IPS DF 4.7 (cell line): ENCODE measurements at regions not wholly inside any gene's neighbourhood (a gene's known extent, or its start where the extent isn't known, plus 50 kb on each side); places are given as distances from the start of the nearest gene placed in this dataset.

Experiments
- DNase-seq: peaks from one replicate; pipeline ENCODE4 v3.0.0-alpha.2; 2013; ENCODE audit warnings: low spot score; ENCODE audit errors: extremely low read depth

DNA sequence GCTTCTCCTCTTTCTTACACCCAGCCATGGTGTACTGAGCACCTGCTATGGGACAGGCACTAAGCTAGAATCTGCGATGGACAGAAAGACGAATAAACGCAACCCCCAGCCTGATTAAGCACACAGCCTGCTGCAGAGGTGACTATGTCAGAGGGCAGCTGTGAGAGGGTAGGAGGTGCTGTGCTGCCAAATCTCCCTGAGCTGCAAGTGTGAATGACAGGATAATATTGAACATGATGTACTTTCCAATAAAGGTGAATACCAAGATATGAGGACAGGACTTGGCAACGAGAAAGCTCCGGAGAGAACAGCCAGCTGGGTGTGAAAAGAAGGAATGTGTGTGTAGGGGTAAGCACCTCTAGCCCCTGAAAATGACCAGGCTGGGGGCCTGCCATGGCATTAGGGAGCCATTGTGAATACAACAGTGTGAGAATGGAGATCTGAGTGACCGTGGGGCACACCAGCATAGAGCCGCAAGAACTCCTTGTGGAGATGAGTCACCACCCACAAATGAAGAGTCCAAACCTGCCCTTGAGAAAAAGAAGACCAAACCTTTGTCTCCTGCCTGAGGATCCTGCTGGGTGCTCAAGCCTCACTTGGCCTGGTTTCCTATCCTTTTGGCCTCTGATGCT, 83.0 kb upstream of the ATF3 start:
- no peak for DNase-seq

DNA sequence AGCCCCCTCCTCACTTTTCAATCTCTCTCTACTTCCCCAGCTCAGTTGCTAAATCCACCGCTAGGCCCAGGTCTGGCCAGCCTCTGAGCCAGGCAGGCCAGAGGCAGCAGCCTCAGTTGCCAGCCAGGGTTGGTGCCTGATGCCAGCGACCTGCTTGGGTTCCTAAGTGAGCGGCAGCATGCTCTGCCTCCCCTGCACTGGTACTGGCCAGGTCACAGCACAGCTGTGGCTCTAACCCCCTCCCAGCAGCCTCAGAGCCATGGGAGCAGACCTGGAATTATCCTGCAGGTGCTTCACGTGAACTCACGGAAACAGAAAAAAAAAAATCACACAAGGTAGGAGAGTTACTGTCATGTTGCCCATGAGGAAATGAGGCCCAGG, 82.5 kb upstream of the ATF3 start:
- no peak for DNase-seq

DNA sequence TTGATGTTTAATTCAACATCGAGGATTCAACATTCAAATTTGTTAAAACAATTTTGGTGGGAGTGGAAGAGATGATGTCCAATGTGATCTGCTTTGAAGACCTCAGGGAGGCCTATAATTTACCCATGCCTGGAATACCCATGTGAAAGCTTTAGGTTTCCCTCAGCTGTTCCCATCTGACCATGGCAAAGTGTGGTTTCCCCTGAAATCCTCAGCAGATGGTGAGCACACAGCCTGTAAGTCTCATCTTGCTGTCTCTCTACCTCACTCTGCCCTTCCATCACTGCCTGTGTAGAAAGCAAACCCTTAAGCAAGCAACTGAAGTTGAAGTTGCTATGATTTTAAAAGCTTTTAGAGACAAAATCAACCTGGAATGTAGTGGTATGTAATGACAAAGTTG, 80.1 kb upstream of the ATF3 start:
- no peak for DNase-seq

DNA sequence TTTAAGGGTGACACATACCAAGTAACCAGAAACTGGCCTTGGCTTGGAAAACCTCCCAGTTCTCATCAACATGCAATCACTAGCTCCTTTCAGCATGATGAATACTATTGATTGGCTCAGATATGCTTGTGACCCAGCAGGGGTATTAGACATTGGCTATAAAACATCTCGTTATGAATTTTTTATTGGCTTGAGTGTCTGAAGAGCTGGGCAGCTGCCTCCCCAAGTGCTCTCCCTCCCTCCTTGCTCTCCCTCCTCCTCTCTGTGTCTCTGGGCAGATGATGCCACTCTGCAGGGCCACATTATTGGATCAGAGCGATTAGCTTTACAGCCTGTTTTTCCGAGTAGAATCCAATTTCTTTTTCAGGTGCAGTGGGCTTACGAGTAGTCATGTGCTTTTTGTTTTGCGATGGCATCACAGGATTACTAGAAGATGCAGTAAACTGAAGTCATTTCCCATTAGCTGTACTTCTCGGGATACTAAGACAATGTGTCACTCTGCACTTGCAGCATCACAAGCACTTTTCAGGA, 79.3 kb upstream of the ATF3 start:
- no peak for DNase-seq

DNA sequence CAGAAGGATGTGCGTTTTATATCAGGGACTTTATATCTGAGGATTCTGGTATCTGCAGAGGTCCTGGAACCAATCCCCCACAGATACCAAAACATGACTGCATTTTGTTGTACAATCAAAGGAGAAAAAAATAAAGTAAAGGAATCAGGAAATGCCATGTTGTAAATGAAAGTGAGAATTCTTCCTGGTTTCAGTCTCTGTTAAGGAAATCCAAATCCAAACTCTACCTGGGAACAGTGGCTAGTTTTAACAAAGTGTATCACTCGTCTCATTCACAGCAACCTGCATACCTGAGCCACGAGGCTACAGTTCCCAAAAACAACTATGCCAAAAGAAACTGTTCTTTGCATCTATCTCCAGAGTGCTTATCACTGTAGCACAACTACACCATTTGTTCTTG, 77.3 kb upstream of the ATF3 start:
- DNase-seq: no peak

DNA sequence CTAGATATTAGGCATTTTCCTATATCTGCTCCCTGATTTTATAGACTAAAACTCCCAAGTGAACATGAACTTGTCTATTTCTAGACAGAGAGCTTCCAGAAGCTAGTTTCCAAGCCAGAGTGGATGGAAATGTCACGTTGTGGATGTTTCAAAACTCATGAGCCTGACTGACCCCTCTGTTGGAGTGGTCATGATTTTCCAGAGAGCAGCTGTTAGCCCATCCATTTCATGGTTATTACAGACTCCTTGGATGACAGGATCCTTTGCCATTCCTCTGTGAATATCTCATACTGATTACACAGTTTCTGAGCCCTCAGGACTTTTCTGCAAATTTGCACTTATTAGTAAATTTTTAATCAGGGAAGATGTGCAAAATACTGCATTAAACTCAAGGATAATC, 76.8 kb upstream of the ATF3 start:
- no peak for DNase-seq

DNA sequence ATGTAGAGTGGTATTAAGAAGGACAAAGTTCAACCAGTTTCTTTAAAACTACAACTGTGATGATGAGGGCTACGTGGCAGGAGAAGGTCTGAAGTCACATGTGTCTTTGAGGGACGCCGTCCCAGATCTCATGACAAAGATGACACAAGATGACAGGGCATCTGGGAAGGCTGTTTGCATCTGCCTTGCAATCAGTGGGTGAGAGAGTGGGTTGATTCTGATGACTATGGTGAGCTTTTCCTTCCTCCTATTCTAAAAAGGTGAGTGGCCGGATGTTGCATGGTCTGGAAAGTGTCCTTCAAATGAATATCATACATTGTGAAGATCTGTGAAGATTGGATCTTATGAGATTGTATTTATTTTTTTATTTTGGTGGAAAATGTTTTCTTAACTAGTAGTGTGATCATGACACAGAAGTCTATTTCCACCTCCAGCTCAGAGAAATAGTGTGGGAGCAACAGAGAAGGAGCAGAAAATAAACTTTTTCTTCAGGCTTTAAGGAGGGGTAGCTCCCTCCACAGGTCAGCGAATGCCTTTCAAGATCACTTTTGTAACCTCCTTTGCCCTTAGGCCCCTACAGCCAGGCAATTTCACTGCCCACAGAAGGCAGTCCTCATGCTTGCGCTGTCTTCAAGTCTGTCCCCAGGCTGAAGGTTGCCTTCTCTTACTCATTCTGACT, 76.0 kb upstream of the ATF3 start:
- no peak for DNase-seq

DNA sequence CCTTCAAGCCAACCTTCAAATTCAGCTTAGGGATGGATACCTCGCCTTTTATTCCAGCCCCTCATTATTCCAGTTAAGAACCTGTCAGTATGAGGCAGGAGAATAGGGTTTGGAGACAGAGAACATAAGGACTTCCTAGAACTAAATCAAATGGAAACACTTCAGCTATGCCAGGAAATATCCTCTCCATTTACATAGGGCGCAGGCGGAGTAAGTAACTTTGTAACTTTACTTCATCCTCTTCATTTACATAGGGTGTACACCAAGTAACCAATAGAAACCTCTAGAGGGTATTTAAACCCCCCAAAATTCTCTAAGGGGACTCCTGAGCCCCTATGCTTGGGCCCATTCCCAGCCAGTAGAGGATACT, 75.4 kb upstream of the ATF3 start:
- DNase-seq: no peak

DNA sequence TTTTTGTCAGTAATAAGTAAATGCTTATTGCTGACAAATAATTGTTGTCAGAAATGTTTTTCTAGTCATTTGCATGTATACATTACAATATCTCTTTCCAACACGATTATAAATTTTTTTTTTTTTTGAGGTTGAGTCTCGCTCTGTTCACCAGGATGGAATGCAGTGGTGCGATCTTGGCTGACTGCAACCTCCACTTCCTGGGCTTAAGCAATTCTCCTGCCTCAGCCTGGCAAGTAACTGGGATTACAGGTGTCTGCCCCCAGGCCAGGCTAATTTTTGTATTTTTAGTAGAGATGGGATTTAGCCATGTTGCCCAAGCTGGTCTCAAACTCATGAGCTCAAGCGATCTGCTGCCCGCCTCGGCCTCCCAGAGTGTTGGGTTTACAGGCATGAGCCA, 72.0 kb upstream of the ATF3 start:
- no peak for DNase-seq

DNA sequence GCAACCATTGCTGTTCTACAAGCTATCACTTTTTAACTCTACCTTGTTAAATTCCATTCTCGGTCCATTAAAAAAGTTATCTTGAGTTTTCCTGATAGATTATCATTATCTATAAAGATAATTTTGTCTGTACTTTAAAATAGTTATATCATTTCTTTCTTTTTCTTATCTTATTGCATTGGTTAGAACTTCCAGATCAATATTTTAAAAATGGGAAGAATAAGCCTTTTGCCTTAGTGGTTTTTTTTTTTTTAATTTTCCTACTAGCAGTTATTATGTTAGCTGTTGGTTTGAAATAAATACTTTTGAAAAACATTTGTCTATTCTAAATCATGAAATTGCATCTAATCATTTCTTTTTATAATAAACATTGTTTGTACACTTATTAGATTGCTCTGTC, 71.0 kb upstream of the ATF3 start:
- no peak for DNase-seq

DNA sequence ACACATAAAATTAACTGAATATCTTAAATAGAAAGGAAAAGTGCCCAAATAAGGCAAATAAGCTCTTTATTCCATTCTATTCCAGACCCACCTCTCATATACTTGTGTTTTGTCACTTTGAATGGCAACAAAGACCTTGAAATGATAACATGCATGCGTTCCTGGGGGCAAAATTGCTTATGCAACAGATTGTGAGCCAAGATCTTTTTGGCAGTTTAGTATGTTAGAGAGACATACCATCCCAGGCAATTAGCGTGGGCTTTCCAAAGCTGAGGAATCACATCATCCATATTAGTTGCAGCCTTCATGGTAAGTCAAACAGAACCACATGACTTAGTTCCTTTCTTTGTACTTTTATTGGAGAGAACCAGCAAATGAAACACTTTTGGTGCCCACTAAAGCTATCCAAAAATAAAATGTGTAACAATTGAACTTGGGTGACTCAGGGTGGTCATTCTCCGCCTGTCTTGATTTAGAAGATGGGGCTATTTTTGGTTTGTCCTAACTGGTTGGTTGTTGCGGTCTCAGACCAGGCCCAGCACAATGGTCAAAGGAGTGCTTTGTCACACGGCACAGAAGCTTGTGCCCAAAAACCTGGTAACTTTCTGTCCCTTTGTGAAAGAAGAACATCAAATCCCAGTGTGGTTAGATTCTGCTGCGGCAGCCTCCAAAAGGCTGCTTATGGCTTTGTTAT, 68.7 kb upstream of the ATF3 start:
- no peak for DNase-seq

DNA sequence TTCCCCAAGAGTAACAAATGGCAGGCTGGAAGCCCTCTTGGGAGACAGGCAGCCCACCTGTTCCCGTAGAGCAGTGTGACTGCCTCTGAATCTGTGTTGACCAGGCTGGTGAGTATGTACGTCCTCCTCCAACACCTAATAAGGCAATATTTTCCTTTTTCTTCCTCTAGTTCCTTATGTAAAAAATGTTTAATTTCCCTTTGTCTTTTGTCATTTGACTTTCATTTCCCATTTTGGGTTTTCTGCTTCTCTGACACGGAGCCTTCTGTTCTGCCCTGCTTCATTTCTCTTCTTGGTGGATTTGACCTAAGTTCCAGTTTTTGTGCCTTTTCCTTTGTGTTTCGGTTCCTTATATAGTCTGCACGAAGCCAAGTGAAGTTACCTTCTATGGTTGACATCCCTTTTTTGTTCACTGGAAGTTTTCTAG, 65.8 kb upstream of the ATF3 start:
- DNase-seq: no peak

DNA sequence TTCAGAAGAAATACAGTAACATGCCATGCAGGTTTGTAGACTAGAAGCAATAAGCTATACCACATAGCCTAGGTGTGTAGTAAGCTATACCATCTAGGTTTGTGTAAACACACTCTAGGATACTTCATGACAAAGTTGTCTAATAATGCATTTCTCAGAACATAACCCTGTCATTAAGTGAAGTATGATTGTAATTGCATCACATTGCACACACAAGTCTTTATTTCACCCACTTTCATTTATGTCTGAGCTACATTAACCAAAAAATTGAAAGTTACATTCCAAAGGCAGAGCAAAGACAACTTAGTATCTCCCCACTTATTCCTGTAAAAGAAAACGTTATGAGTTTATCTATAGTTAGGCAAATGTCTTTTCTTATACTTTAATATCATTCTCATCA, 64.5 kb upstream of the ATF3 start:
- DNase-seq: no peak

DNA sequence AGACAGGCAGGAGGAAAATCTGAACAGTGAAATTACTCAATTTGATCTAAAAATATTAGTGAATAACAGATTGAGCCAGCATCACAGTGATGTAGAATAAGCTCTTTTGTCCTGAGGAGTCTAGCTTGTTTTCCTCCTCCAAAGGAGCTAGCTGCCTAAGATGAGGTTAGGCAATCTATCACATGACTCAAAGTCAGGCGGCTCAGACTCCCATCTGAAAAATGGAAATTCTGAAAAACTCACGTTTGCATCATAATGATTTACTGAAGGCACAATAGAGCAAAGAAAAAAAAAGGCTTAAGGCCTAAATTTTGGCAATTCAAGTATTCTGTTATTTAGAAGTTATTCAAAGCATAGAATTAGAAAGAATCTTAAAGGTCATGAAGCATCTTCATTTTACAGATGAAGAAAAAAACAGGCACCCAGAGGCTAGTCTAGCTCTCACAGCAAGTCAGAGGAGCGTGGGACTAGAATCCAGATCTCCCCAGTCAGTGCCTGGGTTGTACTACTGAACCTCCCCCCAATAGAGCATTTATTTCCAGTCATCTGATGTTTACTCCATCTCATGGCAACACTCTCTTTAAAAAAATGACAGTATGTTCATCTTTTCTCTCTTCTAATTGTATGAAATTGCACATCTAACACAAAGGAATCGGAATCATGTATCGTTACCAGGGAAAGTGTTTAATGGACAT, 62.5 kb upstream of the ATF3 start:
- no peak for DNase-seq

DNA sequence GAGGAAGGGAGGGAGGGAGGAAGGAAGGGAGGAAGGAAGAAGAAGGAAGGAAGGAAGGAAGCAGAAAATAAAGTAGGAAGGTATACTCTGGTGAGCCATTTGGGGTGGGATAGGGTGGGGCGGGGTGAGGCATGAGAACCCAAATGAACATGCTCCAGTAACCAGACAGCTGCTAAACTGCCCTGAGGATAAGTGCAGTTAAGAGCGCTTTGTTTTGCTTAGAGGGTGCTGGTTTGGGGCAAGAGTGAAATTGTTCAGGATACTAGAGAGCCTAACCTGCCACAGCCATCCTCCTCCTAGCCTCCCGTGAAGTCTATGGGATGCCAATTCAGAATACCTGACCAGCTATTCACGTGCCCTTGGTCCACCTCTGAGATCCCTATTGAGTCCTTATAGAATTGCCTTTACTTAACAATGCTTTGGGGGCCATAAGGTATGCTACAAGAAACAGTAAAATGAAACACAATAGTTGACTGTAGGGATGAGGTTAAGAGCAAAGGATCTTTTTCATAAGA, 59.0 kb upstream of the ATF3 start:
- DNase-seq: no peak

DNA sequence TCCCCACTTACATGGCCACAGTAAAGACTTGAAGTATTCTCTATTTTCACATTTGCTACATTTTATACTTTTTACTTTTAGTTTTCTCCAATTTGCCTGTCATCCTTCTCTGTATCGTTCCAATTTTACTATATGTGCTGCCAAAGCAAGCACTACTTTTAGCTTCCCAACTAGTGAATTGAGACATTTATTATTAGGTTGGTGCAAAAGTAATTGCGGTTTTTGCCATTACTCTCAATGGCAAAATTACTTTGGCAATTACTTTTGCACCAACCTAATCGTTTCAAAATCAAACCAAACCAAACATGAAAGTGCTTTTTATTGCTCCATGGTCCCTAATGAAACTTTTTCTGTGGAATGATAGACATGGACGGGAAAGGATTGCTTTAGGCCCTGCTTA, 56.6 kb upstream of the ATF3 start:
- DNase-seq: no peak

DNA sequence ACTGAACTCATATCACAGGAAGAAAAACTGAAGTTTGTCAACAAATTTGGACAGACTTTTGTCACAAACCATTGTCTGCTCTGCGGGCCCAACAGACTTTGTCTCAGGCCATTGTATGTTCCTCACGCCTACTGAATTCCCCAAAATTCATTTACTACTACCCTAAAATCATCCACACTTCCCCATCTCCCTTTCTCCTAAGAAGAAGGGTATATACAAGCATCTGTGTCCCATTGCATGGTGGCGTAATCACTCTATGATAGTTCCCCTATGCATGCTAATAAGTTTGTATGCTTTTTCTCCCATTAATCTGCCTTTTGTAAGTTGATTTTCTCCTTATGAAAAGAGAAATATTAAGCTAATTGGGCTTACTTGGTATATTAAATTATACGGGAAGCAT, 54.9 kb upstream of the ATF3 start:
- DNase-seq: no peak

DNA sequence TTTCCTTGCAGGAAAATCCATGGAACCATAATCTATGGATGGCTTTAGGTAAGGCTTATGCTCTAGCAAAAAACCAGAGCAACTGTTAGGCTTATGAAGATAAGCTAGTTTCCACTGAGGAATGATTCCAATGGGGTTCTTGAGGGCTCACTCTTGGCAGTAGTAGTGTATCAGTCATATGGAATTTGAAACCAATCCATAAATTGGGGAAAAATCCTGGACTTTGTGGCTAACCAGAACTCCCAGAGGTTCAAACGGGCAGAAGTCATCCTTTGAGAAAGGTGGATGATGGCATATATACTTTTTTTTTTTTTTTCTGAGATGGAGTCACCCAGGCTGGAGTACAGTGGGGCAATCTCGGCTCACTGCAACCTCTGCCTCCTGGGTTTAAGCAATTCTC, 54.2 kb upstream of the ATF3 start:
- DNase-seq: no peak

DNA sequence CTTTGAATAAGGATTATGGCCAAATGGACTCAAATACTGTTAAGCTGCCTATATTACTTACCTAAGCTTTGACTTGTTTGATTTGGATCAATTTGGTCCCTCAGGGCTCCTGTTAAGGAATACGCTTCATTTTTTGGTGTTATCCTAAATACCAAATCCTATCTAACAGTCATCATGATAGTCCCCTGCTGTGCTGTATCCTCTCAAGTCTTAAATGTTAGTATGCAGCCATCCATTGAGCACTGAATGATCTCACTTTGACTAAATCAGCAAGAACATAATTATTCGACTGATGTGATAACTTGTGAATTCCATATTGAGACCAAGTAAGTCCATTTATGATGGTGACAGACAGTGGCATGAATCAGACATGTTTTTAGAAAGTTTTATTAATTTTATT, 53.1 kb upstream of the ATF3 start:
- no peak for DNase-seq

DNA sequence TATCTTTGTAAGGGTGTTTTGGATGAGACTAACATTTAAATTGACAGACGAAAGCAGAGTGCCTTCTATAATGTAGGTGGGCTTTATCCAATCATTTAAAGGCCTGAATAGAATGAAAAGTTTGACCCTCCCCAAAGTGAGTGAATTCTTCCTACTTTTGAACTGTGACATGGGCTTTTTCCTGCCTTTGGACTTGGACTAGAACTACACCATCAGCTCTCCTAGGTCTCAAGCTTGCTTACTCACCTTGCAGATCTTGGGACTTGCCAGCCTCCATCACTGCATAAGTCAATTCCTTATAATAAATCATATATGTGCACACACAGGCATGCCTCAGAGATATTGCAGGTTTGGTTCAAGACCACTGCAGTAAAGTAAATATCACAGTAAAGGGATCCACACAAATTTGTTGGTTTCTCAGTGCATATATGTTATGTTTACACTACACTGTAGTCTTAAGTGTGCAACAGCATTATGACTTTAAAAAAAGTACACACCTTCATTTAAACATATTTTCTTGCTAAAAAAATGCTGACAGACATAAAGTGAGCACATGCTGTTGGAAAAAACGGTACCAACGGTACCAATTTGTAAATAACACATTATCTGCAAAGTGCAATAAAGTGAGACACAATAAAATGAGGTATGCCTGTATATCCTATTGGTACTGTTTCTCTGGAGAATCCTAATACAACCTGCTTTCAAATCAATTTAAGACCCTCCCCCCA, 51.6 kb upstream of the ATF3 start:
- no peak for DNase-seq
